Spleen (tissue), 7 donors: ENCODE measurements at regions not wholly inside any gene's neighbourhood (a gene's known extent, or its start where the extent isn't known, plus 50 kb on each side); places are given as distances from the start of the nearest gene placed in this dataset.

ENCODE experiments used
- POLR2A ChIP-seq, 3 donors: fragments of 450-650 bp; IDR thresholded peaks; one replicate each; pipeline ENCODE4 v1.5.1; 2017; ENCODE audit warnings: antibody characterized with exemption in 3 of 3, mild to moderate bottlenecking in 1 of 3
- POLR2AphosphoS5 ChIP-seq, 3 donors: sonication (generic); formaldehyde crosslinking; IDR thresholded peaks; one replicate each; pipeline ENCODE4 v1.5.1; 2017; ENCODE audit warnings: antibody characterized with exemption in 3 of 3
- TF ChIP-seq, protein P1 (sequence below), 11 experiments: fragments of 200-600 bp in 7 of 11; fragments of 450-650 bp in 4 of 11; sonication (generic) in 4 of 11; IDR thresholded peaks in 8 of 11; conservative IDR thresholded peaks in 3 of 11; 1 replicate in 7 of 11; 2 replicates in 4 of 11; pipeline versions ENCODE4 v1.4.0 to v1.8.0; 2016 to 2021; ENCODE audit warnings: antibody characterized with exemption in 11 of 11, inconsistent platforms in 4 of 11, mild to moderate bottlenecking in 1 of 11
- donor health status: DM: no; HTN: no; CAD: no; lungs with moderate emphysema.
- donor health status: DM: no; HTN: no; CAD: no.
- donor health status: DM: no; HTN: no; CAD: no.

DNA sequence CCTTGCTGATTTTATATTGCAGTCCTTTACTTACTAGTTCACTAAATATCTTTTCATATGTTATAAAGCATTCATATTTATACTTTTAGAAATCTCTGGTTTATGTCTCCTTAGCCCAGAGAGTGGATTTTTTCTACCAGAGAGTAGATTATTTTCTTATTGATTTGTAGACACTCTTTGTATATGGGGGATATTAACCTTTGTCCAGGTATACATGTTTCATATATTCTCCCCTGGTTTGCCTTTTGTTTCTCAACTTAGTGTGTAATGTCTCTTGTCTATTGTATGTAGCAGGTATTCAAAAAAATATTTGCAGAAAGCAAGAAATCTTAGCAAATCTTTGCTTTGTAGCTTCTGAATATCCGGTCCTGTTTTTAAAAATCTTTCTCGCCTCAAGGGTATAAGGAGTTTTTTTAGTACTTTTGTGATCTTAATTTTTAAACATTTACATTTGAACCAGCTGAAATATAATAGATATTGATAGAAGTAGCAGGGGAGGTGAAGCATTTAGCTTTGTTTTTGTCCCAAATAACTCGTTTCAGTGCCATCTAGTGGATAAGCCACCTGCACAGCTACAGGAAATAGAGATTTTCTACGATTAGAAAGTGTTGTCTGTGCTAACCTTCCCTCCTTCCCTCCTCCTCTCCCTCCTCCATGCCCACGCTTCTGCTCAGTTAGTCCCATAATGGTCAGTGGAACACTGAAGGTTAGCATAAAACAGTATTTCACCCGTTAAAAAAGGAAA, 97.0 kb downstream of the PHETA1 start:
- TF ChIP-seq POLR2A (IDR thresholded peaks at IDR 0.05) (no peak), POLR2AphosphoS5 (IDR thresholded peaks at IDR 0.05) (no peak)
- TF ChIP-seq, protein P1, sequence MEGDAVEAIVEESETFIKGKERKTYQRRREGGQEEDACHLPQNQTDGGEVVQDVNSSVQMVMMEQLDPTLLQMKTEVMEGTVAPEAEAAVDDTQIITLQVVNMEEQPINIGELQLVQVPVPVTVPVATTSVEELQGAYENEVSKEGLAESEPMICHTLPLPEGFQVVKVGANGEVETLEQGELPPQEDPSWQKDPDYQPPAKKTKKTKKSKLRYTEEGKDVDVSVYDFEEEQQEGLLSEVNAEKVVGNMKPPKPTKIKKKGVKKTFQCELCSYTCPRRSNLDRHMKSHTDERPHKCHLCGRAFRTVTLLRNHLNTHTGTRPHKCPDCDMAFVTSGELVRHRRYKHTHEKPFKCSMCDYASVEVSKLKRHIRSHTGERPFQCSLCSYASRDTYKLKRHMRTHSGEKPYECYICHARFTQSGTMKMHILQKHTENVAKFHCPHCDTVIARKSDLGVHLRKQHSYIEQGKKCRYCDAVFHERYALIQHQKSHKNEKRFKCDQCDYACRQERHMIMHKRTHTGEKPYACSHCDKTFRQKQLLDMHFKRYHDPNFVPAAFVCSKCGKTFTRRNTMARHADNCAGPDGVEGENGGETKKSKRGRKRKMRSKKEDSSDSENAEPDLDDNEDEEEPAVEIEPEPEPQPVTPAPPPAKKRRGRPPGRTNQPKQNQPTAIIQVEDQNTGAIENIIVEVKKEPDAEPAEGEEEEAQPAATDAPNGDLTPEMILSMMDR (IDR thresholded peaks at IDR 0.05 in 8 of 11, conservative IDR thresholded peaks at IDR 0.05 in 3 of 11), result no peak
